ENCODE measurements at regions not wholly inside any gene's neighbourhood (a gene's known extent, or its start where the extent isn't known, plus 50 kb on each side); places are given as distances from the start of the nearest gene placed in this dataset.
"Not testable (repeated sequence)": the region's sequence is repeated elsewhere in the genome, so short reads cannot be mapped to it uniquely, and the experiment has no call there.

DNA sequence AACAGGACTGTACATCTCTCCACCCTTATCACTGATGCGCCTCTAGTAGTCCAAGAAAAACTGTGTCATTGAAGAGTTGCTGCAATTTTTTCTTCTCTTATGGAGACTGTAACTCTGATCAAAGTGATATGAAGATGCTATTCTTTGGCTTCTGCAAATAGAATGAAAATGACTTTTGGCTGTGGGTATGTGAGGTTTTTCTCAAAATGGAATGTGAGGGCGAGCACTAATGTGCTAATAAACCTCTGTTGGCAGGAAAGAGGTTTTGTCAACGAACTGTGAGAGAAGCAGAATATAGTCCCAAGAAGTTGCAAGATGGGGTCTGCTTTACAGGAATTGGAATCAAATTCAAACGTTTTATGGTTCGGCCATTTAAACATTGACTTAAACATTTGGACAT lies 252.0 kb upstream of the GAS1 start:
- no peak for DNase-seq (ENCODE audit: low read depth in 2 of 2)

DNA sequence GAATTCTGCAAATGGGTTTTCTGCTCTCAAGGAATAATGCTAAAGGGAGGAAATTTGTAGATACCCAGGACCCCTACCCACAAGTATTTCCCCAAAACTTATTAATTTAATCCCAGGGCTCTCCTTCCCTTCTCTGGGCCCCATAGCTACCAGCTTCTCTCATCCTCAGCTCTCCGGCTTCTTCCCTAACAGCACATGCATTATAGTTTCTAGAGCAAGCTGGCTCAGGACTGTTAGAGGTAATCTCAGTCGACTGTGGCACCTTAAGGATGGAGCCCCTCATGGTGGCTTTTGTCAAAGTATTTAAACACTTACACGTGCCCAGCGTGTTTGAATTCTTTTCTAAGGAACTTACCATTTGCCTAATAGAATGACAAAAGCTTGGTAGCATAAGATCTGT lies 252.5 kb upstream of the GAS1 start:
- DNase-seq (ENCODE audit: low read depth in 2 of 2) = no peak

DNA sequence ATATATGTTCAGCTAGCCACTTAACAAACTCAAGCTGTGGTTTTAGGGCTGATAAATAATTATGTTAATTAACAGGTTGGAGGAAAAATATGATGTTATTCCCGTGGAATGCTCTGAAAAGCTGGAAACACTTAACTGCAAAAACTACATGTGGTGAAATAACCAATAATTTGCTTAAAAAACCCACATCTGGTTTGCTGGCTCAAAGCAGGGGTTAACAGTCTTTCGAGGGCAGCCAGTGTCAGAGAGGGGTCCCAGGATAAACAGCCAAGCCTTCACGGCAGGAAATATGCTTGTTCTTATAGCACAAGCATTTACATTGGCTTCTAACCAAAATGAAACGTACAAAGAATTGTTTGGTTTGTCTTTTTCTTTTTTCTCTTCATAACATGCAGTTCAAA lies 254.0 kb upstream of the GAS1 start:
- DNase-seq (ENCODE audit: low read depth in 2 of 2) = no peak

- DNase-seq (ENCODE audit: low read depth in 2 of 2) = no peak
Observed at GRCh38 chr9:87206064-87206661, 258.9 kb upstream of the GAS1 start.

DNA sequence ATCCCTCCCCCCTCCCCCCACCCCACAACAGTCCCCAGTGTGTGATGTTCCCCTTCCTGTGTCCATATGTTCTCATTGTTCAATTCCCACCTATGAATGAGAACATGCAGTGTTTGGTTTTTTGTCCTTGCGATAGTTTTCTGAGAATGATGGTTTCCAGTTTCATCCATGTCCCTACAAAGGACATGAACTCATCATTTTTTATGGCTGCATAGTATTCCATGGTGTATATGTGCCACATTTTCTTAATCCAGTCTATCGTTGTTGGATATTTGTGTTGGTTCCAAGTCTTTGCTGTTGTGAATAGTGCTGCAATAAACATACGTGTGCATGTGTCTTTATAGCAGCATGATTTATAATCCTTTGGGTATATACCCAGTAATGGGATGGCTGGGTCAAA lies 263.4 kb upstream of the GAS1 start:
- DNase-seq (ENCODE audit: low read depth in 2 of 2) = not testable (repeated sequence)

- DNase-seq (ENCODE audit: low read depth in 2 of 2) = no peak
Observed at GRCh38 chr9:87211669-87212068, 264.4 kb upstream of the GAS1 start.

- DNase-seq (ENCODE audit: low read depth in 2 of 2) = no peak
Observed at GRCh38 chr9:87212605-87213021, 265.3 kb upstream of the GAS1 start.

DNA sequence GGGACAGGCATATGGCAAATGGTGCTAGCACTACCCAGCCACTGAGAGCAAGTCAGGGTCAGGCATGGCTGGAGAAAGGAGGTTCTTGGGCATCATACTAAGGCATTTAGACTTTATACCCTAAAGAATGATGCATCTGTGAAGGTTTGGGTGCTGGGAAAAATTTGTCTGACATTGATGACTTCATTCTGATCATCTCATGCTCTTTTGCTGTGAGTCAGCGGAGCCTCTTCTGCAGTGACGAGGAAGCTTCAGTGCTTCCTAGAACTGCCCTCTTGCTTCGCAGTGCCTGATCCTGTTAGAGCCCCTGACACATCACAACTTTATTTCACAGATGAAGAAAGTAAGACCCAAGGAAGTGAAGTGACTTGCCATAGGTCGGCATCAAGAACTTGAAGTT lies 266.6 kb upstream of the GAS1 start:
- no peak for DNase-seq (ENCODE audit: low read depth in 2 of 2)

DNA sequence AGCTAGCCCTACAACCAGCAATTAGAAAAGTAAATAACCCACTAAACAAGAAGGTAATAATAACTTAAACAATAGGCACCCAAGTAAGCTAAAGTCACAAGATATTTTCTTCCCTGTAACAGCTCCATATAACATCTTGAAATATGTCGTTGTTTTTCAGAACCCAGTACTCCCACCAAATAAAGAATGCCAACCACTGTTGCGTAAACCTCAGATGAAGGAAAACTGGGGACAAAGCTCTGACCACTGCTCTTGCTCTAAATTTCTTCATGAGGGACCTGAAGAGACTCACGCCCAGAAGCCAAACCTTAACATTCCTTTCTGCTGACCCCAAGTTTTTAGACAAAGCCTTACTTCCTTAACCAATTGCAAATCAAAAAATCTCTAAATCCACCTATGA lies 267.7 kb upstream of the GAS1 start:
- no peak for DNase-seq (ENCODE audit: low read depth in 2 of 2)

GRCh38 chr9:87216036-87216435 lies 268.7 kb upstream of the GAS1 start:
- no peak for DNase-seq (ENCODE audit: low read depth in 2 of 2)

DNA sequence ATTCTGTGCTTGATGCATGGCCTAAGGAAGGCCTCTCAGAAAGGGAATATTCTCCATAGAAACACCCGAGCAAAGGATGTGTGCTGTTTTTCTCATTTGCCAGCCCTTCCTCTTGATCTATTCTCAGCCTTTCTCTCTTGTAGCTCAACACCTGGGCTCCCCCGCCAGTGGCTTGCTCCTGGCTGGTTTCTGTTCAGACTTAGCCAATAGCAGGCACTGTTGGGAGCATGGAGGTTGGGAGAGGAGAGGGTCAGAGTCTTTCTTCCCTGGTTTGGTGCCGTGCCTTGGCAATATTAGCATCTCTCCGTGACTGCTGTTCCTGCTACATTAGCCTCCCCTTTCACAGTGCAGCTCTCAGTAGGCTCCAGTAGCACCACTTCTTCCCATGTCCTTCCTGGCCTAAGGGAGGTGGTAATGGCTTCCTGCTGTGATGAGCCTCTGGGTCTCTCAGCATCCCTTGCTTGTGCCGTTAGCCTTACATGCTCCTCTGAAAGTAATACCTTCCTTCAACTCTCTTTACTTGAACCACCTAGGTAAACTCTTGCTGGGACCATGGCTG lies 269.7 kb upstream of the GAS1 start:
- no peak for DNase-seq (ENCODE audit: low read depth in 2 of 2)

DNA sequence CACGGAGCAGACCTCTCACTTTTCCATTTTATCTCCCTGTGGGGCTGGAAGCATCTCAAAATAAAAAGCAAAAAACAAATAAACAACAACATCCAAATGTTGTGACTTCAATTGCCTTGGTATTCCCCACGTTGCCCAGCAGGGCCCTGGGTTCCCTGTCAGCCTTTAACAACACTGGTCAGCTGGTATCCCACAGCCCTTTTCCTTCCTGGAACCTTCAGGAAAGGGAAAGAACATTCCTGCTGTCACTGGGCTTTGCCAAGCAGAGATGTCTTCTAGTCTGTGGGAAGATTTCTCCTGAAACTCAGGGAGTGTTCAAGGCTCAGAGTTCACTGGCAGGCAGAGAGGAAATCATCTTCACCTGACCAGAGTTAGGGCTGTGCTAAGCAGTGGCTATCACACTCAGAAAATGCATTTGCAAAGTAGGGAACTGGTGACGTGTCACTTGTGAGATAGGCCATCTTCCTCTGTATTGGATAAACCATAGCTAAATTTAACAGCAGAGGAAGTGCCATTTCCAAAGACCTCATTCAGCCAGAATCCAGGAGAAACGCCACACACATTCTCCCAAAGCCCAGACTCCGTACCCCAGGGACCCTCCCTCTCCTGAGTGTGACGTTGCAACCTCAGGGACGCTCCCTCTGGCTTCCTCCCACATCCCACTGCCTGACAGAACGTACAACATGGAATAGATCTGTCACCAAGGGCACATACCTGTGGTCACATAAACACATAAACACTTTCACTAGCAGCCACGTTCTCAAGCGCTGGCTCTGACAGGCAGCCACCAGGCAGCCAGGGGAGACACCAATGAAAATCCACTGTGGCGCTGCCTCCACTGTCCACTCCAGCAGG lies 274.0 kb upstream of the DAPK1 start:
- DNase-seq (ENCODE audit: low read depth in 2 of 2) = no peak

DNA sequence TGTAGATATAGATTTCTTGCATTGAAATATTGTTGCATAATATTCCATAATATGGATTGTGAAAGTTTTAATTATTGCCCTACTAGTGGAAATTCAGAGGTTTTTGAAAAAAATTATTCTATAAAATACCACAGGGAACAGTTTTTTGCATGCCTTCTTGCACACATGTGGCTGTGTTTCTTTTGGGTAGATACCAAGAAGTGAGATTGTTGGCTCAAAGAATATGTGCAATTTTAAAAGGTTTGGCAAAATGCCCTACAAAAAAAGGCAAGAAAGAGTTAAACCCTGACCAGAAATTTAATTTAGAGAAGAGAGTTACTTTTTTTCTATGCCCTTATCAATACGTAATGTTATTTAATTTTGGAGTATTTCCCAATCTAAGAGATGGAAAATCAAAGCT lies 270.8 kb upstream of the DAPK1 start:
- DNase-seq (ENCODE audit: low read depth in 2 of 2) = no peak

DNA sequence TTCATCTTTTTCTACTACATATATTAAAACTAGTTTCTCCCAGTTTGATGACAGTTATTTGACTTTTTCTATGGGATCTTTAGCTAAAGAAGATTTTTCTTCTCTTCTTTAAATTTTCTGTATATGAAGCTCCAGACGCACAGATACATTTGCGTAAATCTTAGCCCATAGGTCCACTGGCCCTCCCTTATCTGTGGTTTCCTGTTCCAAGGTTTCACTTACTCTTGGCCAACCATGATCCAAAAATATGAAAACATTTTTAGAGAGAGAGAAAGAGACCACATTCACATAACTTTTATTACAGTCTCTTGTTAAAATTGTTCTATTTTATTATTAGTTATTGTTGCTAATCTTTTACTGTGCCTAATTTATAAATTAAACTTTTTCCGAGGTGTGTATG lies 270.2 kb upstream of the DAPK1 start:
- DNase-seq (ENCODE audit: low read depth in 2 of 2) = no peak

DNA sequence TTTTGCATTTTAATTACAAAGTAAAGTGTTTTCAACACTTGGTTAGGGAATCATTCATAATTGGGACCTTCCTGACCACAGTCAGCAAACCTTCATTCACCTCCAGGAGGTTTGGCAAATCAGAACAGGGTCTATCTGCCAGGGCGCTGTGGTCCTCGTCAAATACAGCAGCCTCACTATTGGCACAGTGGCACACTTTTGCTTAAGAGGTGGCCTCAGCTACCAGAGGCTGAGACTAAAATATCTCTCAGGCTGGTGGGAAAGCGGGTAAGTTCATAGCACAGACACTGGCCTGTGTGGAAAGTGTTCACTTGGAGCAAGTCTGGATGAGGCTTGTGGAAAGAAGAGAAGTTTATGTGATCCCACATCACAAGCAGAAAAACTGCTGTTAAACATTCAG lies 268.6 kb upstream of the DAPK1 start:
- no peak for DNase-seq (ENCODE audit: low read depth in 2 of 2)

- no peak for DNase-seq (ENCODE audit: low read depth in 2 of 2)
Observed at GRCh38 chr9:87233431-87233830, 264.2 kb upstream of the DAPK1 start.

DNA sequence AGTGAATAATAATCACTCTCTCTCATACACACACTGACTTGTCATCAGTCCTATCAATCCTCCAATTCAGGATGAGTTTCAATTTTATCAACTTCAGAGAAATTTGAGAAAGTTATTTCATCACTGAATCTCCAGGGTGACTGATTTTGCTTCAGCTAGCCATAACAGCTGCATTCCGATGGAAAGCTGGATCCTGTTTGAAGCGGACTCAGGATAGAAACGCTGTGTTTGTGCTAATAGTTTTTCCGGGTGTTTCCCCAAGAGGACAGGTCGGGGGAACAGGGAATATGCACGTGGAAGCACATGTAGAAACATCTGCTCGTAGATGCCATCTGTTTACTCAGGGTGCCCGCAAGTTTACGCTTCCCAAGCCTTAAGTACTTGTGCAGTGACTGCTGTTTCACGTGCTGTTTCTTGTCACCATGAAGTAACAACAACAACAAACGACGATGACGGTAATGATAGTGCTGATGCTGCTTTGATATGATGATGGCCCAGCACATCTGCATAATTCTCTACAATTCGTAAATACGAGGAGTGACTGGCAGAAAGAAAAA lies 263.7 kb upstream of the DAPK1 start:
- DNase-seq (ENCODE audit: low read depth in 2 of 2) = no peak

- DNase-seq (ENCODE audit: low read depth in 2 of 2) = no peak
Observed at GRCh38 chr9:87234854-87235253, 262.8 kb upstream of the DAPK1 start.

GRCh38 chr9:87236546-87236945 lies 261.1 kb upstream of the DAPK1 start:
- DNase-seq (ENCODE audit: low read depth in 2 of 2) = no peak

- DNase-seq (ENCODE audit: low read depth in 2 of 2) = no peak
Observed at GRCh38 chr9:87237336-87237735, 260.3 kb upstream of the DAPK1 start.

DNA sequence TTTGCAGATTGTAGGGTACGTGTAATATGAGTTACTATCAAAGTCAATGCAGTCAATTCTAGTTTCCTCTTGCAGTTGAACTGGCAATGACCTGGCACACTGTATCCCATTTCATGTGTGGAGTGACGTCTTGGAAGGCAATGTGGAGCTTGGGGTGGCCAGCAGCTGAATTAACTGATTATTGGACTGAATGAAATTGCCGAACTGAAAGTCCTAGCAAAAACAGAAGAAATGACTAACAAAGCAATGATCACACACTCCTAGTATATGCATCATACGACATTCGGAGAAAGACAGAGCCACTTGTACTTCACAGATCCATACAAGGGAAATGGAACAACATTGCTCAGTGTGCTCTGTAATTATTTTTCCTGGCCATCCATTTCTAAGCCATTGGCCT lies 259.1 kb upstream of the DAPK1 start:
- no peak for DNase-seq (ENCODE audit: low read depth in 2 of 2)

GRCh38 chr9:87239312-87239711 lies 258.4 kb upstream of the DAPK1 start:
- no peak for DNase-seq (ENCODE audit: low read depth in 2 of 2)

- DNase-seq (ENCODE audit: low read depth in 2 of 2) = no peak
Observed at GRCh38 chr9:87243602-87244001, 254.1 kb upstream of the DAPK1 start.

All from stimulated activated CD8-positive, alpha-beta memory T cell treated with anti-CD3 and anti-CD28 coated beads, Interleukin-7, amount 100 ng/mL, for 4 hours (primary cell).